GM23248 (cell line): ENCODE measurements at regions not wholly inside any gene's neighbourhood (a gene's known extent, or its start where the extent isn't known, plus 50 kb on each side); places are given as distances from the start of the nearest gene placed in this dataset.
A peak's percentile ranks its signal among the peaks of the same experiment; 100 is the strongest.

Experiments
- DNase-seq: peaks from one replicate; pipeline ENCODE4 v3.0.0-alpha.2; 2015
- H2AFZ ChIP-seq: fragments of 200-600 bp; sonication (generic); 2 replicates; pipeline ENCODE4 v1.6.1; 2016; ENCODE audit warnings: antibody characterized with exemption
- H3F3A ChIP-seq: fragments of 200-600 bp; sonication (generic); 2 replicates; pipeline ENCODE4 v1.6.1; 2016; ENCODE audit warnings: mild to moderate bottlenecking, antibody characterized with exemption, mixed run types; ENCODE audit not compliant: insufficient read depth
- H3K27ac ChIP-seq: fragments of 200-600 bp; sonication (generic); 2 replicates; pipeline ENCODE4 v1.5.1; 2016; ENCODE audit warnings: mild to moderate bottlenecking
- H3K27me3 ChIP-seq: fragments of 200-600 bp; sonication (generic); replicated peaks from 2 replicates; pipeline ENCODE4 v1.6.1; 2016; ENCODE audit warnings: mild to moderate bottlenecking; ENCODE audit not compliant: insufficient read depth
- H3K36me3 ChIP-seq: fragments of 200-600 bp; sonication (generic); 2 replicates; pipeline ENCODE4 v1.6.1; 2016; ENCODE audit warnings: low read depth, mild to moderate bottlenecking
- H3K4me1 ChIP-seq: fragments of 200-600 bp; sonication (generic); 2 replicates; pipeline ENCODE4 v1.6.1; 2016; ENCODE audit warnings: mild to moderate bottlenecking; ENCODE audit not compliant: insufficient read depth
- H3K4me2 ChIP-seq: fragments of 200-600 bp; sonication (generic); one replicate; pipeline ENCODE4 v1.6.1; 2016; ENCODE audit warnings: mild to moderate bottlenecking; ENCODE audit not compliant: unreplicated experiment
- H3K4me3 ChIP-seq: fragments of 200-600 bp; sonication (generic); 2 replicates; pipeline ENCODE4 v1.5.1; 2016; ENCODE audit warnings: mild to moderate bottlenecking
- H3K79me2 ChIP-seq: fragments of 200-600 bp; sonication (generic); 2 replicates; pipeline ENCODE4 v1.6.1; 2016; ENCODE audit warnings: mild to moderate bottlenecking; ENCODE audit not compliant: insufficient read depth
- H3K9ac ChIP-seq: fragments of 200-600 bp; sonication (generic); 2 replicates; pipeline ENCODE4 v1.6.1; 2016; ENCODE audit warnings: mild to moderate bottlenecking
- H3K9me2 ChIP-seq: fragments of 200-600 bp; sonication (generic); 2 replicates; pipeline ENCODE4 v1.6.1; 2016; ENCODE audit warnings: mixed run types, mild to moderate bottlenecking, moderate library complexity; ENCODE audit not compliant: insufficient read depth
- H3K9me3 ChIP-seq: fragments of 200-600 bp; sonication (generic); one replicate; pipeline ENCODE4 v1.6.1; 2017; ENCODE audit warnings: low read depth
- H4K20me1 ChIP-seq: fragments of 200-600 bp; sonication (generic); 2 replicates; pipeline ENCODE4 v1.6.0; 2016; ENCODE audit not compliant: insufficient read depth
- EZH2 ChIP-seq: fragments of 200-600 bp; sonication (generic); IDR thresholded peaks from 2 replicates; pipeline ENCODE4 v1.6.1; 2018; ENCODE audit warnings: antibody characterized with exemption, mild to moderate bottlenecking; ENCODE audit not compliant: insufficient read depth, poor library complexity, severe bottlenecking
- EZH2phosphoT487 ChIP-seq: fragments of 200-600 bp; sonication (generic); IDR thresholded peaks from 2 replicates; pipeline ENCODE4 v1.6.1; 2018; ENCODE audit warnings: antibody characterized with exemption, moderate library complexity, mild to moderate bottlenecking, low read depth; ENCODE audit not compliant: insufficient read depth
- whole genome bisulfite sequencing, 2 experiments: methylation state at CpG; one replicate each; pipeline ENCODE4 v1.1.6; 2015 to 2017; ENCODE audit warnings: low lambda C conversion rate in 2 of 2, low coverage in 1 of 2; ENCODE audit errors: missing lambda C conversion rate in 2 of 2; 5-methylcytosine and 5-hydroxymethylcytosine counted together
- in situ Hi-C: fragments of 300-500 bp; cut with MboI; formaldehyde crosslinking; loops from 2 replicates; pipeline ENCODE4 v1.15.0; 2020

GRCh38 chr4:184548316-184548647 lies 73.9 kb upstream of the IRF2 start:
- Histone ChIP-seq H3K9me3 (no peaks in the 10 kb centered on the region), H3K4me2 (no peak overlapping the region), H3K27ac (no peak overlapping the region), H3K4me3 (no peak overlapping the region), H3K36me3 (no peaks in the 10 kb centered on the region), H3K27me3 (no peaks in the 10 kb centered on the region), H3K9ac (no peak overlapping the region), H3K4me1 (no peaks in the 10 kb centered on the region), H3K79me2 (no peaks in the 10 kb centered on the region), H4K20me1 (no peaks in the 10 kb centered on the region), H3K9me2 (no peaks in the 10 kb centered on the region), H2AFZ (no peak overlapping the region), H3F3A (no peaks in the 10 kb centered on the region)
- DNase-seq, result no peak
- 56 to 58% methylated on average over 5 of the region's 5 CpGs for WGBS, 2 experiments
- TF ChIP-seq EZH2phosphoT487 (no peak), EZH2 (no peak)
- in situ Hi-C loops, result loop anchor here (10.0 kb wide), 1 partner anchor 283 kb away; no protein-coding TSS in a partner anchor

- Histone ChIP-seq H2AFZ (peak overlapping the region; percentile 5; the same call in 1 of the 2 replicates), H3K9me3 (no peaks in the 10 kb centered on the region), H3K9me2 (no peaks in the 10 kb centered on the region), H3K9ac (no peak overlapping the region), H3K79me2 (no peaks in the 10 kb centered on the region), H3K27me3 (no peaks in the 10 kb centered on the region), H3K4me3 (no peak overlapping the region), H3K36me3 (no peaks in the 10 kb centered on the region), H4K20me1 (no peaks in the 10 kb centered on the region), H3K27ac (no peak overlapping the region), H3F3A (no peaks in the 10 kb centered on the region), H3K4me1 (no peaks in the 10 kb centered on the region), H3K4me2 (no peak overlapping the region)
- DNase-seq, result peak; percentile 3
- 1 to 5% methylated on average over 4 of the region's 4 CpGs for WGBS, 2 experiments
- in situ Hi-C loops, result loop anchor here (10.0 kb wide), 1 partner anchor 280 kb away; no protein-coding TSS in a partner anchor
- TF ChIP-seq EZH2 (no peak), EZH2phosphoT487 (no peak)
Observed at GRCh38 chr4:184544788-184545409, 70.5 kb upstream of the IRF2 start.

GRCh38 chr4:184541907-184542306 lies 67.6 kb upstream of the IRF2 start:
- Histone ChIP-seq H3K9me2 (no peaks in the 10 kb centered on the region), H3K4me2 (no peak overlapping the region), H3K36me3 (no peaks in the 10 kb centered on the region), H3K4me1 (no peaks in the 10 kb centered on the region), H3K4me3 (no peak overlapping the region), H3K27ac (no peak overlapping the region), H4K20me1 (no peaks in the 10 kb centered on the region), H3F3A (no peaks in the 10 kb centered on the region), H3K27me3 (no peaks in the 10 kb centered on the region), H3K9ac (no peak overlapping the region), H3K9me3 (no peaks in the 10 kb centered on the region), H2AFZ (no peak overlapping the region), H3K79me2 (0 out of 2 replicates have a peak, but pooled peaks cover 3% of the 10 kb centered on the region)
- in situ Hi-C loops, result loop anchor here (10.0 kb wide), 1 partner anchor 277 kb away; no protein-coding TSS in a partner anchor
- no peak for DNase-seq
- WGBS, 2 experiments, result 81 to 82% methylated on average over 5 of the region's 5 CpGs
- TF ChIP-seq EZH2, result no peak
- TF ChIP-seq EZH2phosphoT487, result no peak

- H3K79me2 ChIP-seq, result peaks cover 8% of the 10 kb centered on the region; the same call in 1 of the 2 replicates
- H3F3A ChIP-seq, result peaks cover 9% of the 10 kb centered on the region
- H3K36me3 ChIP-seq, result no peaks in the 10 kb centered on the region
- DNase-seq, result no peak
- in situ Hi-C loops, result loop anchor here (10.0 kb wide), 1 partner anchor 276 kb away; no protein-coding TSS in a partner anchor
- WGBS, 2 experiments, result 50 to 65% methylated on average over 1 of the region's 1 CpG
- no peak overlapping the region for H3K4me2 ChIP-seq
- no peaks in the 10 kb centered on the region for H3K9me3 ChIP-seq
- no peaks in the 10 kb centered on the region for H3K9me2 ChIP-seq
- no peaks in the 10 kb centered on the region for H4K20me1 ChIP-seq
- no peak overlapping the region for H3K27ac ChIP-seq
- TF ChIP-seq EZH2 (no peak), EZH2phosphoT487 (no peak)
- no peaks in the 10 kb centered on the region for H3K27me3 ChIP-seq
- H2AFZ ChIP-seq, result peak overlapping the region; percentile 37; the same call in 1 of the 2 replicates
- no peak overlapping the region for H3K4me3 ChIP-seq
- peaks cover 15% of the 10 kb centered on the region for H3K4me1 ChIP-seq
- no peak overlapping the region for H3K9ac ChIP-seq
Observed at GRCh38 chr4:184540307-184540706, 66.0 kb upstream of the IRF2 start.
